ENCODE measurements at regions not wholly inside any gene's neighbourhood (a gene's known extent, or its start where the extent isn't known, plus 50 kb on each side); places are given as distances from the start of the nearest gene placed in this dataset.
A peak's percentile ranks its signal among the peaks of the same experiment; 100 is the strongest.
"Not testable (repeated sequence)": the region's sequence is repeated elsewhere in the genome, so short reads cannot be mapped to it uniquely, and the experiment has no call there.

DNA sequence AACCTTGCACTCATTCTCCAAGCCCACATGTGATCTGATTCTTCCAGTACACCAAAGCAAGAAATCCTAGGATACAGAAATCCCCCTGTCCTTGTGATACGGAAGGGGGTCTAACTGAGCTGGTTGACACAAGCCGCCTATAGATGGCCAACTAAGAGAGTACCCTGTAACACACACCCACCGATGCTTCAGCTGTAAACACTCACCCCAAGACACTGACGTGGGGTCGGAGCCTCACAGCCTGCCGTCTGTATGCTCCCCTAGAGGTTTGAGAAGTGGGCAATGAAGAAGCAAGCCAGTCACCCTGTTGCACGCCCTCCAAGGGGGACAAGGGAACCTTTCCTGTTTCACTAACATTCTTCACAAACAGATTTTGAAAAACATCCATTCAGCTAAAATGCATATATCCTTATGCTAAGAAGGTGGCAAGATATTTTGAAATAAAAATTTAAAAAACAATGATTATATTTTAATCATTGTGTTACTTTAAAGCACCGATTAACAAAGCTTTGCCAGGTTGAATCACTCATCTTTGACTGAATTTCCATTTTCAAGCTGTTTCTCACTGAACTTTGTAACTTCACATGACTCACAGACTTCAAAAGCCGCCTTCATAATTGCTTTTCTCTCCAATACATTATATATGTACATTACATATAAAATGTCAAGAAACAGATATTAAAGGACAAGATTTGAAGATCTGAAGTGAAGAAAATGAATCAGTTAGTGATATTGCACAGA, 329.3 kb downstream of the ARL4A start:
- no peaks in the 10 kb centered on the region for H3K4me1 ChIP-seq
- H3K4me3 ChIP-seq, result no peak overlapping the region
- H3K27ac ChIP-seq, result no peak overlapping the region
- H3K36me3 ChIP-seq, result no peaks in the 10 kb centered on the region
- H3K27me3 ChIP-seq, result no peaks in the 10 kb centered on the region
- peak; percentile 30 for DNase-seq
- no peak for ATAC-seq
- intact Hi-C loops (cut with DNase I), result no loop called here
- no peaks in the 10 kb centered on the region for H3K9me3 ChIP-seq
- TF ChIP-seq, protein P1, sequence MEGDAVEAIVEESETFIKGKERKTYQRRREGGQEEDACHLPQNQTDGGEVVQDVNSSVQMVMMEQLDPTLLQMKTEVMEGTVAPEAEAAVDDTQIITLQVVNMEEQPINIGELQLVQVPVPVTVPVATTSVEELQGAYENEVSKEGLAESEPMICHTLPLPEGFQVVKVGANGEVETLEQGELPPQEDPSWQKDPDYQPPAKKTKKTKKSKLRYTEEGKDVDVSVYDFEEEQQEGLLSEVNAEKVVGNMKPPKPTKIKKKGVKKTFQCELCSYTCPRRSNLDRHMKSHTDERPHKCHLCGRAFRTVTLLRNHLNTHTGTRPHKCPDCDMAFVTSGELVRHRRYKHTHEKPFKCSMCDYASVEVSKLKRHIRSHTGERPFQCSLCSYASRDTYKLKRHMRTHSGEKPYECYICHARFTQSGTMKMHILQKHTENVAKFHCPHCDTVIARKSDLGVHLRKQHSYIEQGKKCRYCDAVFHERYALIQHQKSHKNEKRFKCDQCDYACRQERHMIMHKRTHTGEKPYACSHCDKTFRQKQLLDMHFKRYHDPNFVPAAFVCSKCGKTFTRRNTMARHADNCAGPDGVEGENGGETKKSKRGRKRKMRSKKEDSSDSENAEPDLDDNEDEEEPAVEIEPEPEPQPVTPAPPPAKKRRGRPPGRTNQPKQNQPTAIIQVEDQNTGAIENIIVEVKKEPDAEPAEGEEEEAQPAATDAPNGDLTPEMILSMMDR (IDR thresholded peaks at IDR 0.05), result no peak

DNA sequence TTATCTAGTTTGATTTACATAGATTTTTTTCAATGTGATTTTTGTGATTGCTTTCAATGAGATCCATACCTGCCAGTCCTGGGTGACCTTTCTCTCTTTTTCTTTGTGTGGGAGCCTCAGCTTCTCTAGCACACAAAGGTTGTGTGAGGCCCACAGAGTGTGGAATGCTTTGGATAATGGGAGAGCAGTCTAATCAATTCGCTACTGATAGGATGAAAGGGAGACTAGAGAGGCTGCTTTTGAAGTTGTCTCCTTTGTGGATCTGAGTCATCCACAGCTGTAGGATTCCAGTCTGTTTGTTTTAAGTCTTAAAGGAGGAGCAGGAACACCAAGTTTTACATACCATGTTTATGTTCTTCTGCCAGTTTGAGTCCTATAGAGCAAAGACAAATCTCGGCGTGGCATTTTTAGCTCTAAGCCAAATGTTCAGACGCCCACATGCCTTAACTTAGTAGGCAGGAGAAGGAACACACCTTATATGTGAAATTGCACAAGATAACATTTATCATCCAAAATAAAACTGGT, 330.0 kb downstream of the ARL4A start:
- Histone ChIP-seq H3K27me3 (no peaks in the 10 kb centered on the region), H3K4me3 (no peak overlapping the region), H3K4me1 (no peaks in the 10 kb centered on the region), H3K9me3 (no peaks in the 10 kb centered on the region), H3K27ac (no peak overlapping the region), H3K36me3 (no peaks in the 10 kb centered on the region)
- TF ChIP-seq, protein P1 (IDR thresholded peaks at IDR 0.05), result no peak
- intact Hi-C loops (cut with DNase I), result no loop called here
- DNase-seq (no peak), ATAC-seq (no peak)

DNA sequence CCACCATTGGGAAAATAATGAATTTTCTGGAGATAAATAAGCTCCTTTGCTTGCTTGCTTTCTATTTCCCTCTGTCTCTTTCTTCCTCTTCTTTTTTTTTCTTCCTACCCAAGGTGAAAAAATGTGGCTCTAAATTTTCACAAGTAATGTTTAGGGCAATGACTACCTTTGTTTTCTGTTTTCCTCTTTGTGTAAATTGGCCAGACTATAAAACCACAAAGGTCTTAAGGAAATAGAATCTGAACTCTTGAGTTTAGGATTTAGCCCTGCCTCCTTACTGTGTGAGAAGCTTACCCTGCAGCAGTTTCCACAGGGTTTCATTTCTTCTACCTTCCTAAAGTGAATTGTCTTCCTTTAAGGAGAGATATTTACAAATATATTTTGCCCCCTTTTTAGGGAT, 330.4 kb downstream of the ARL4A start:
- Histone ChIP-seq H3K9me3 (no peaks in the 10 kb centered on the region), H3K36me3 (no peaks in the 10 kb centered on the region), H3K4me1 (no peaks in the 10 kb centered on the region), H3K27me3 (no peaks in the 10 kb centered on the region), H3K4me3 (no peak overlapping the region), H3K27ac (no peak overlapping the region)
- intact Hi-C loops (cut with DNase I), result no loop called here
- TF ChIP-seq, protein P1 (IDR thresholded peaks at IDR 0.05), result no peak
- DNase-seq (no peak), ATAC-seq (no peak)

DNA sequence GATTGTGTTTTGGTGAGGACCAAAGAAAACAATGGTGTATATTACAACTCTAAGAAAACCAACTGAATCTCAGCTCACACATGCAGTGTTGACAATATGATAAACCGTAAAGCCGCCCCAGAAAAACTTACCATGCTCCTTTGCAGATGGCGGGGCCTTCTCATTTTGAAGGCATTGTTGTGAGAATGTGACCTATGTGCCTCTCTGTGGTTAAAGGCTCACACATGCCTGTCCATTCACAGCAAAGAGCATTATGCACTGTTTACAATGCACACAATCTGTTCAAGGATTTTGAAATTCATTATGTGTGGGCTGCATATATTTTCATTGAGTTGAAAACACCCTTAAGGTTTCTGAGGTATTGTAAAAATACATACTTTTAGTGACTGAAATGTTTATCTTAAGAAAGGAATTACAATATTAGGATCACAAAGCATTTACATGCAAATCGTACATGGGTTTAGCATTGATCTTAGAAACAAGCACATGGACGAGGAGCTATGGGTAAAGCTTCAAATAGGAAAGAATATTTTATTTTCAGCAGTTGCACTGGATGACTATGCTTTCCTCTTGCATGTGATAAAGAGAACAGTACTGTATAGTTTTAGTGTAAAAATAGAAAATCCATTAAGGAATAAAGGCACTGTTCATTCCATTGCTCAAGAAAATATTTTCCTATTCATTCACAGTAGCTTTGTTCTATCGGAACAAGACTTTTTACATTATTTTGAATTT, 334.3 kb downstream of the ARL4A start:
- ATAC-seq, result no peak

DNA sequence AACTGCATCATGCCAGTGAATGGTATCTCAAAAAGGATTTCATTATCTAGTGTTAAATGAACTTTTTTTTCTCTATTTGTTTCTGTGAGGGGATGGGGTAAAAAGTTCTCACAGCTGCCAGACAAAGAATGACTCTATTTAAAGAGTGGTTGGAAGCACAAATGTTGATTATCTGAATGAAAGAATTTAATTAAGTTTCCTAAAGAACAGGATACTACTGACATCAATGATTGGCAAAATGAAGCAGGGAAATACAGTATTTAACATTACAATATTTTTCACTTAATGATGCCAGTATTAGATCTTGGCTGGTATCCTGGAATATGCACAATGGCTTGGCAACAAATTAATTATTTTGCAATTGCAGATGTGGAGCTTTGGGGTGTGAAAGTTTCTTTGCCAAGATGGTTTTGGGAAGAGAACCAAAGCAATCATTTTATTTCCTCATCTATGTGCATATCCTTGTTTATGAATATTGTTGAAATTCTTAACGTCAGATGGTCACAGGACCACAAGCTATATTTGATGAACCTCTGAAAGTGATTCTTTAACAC, 336.8 kb downstream of the ARL4A start:
- Histone ChIP-seq H3K9me3 (no peaks in the 10 kb centered on the region), H3K36me3 (no peaks in the 10 kb centered on the region), H3K4me1 (no peaks in the 10 kb centered on the region), H3K4me3 (no peak overlapping the region), H3K27me3 (no peaks in the 10 kb centered on the region), H3K27ac (no peak overlapping the region)
- intact Hi-C loops (cut with DNase I), result no loop called here
- TF ChIP-seq, protein P1 (IDR thresholded peaks at IDR 0.05), result no peak
- no peak for DNase-seq
- no peak for ATAC-seq

More for the DNA sequence above, 334.3 kb downstream of the ARL4A start:
- TF ChIP-seq, protein P1 (IDR thresholded peaks at IDR 0.05), result no peak
- no peaks in the 10 kb centered on the region for H3K9me3 ChIP-seq
- intact Hi-C loops (cut with DNase I), result no loop called here
- no peaks in the 10 kb centered on the region for H3K4me1 ChIP-seq
- no peaks in the 10 kb centered on the region for H3K27me3 ChIP-seq
- no peak for DNase-seq
- no peaks in the 10 kb centered on the region for H3K36me3 ChIP-seq
- no peak overlapping the region for H3K27ac ChIP-seq
- no peak overlapping the region for H3K4me3 ChIP-seq

DNA sequence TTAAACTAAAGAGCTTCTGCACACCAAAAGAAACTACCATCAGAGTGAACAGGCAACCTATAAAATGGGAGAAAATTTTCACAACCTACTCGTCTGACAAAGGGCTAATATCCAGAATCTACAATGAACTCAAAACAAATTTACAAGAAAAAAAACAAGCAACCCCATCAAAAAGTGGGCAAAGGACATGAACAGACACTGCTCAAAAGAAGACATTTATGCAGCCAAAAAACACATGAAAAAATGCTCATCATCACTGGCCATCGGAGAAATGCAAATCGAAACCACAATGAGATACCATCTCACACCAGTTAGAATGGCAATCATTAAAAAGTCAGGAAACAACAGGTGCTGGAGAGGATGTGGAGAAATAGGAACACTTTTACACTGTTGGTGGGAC, 337.6 kb downstream of the ARL4A start:
- ATAC-seq, H3K4me3 ChIP-seq: not testable (repeated sequence)

More for the DNA sequence above, 337.6 kb downstream of the ARL4A start:
- H3K27ac ChIP-seq; intact Hi-C loops (cut with DNase I); H3K4me1 ChIP-seq; H3K9me3 ChIP-seq; DNase-seq; H3K36me3 ChIP-seq; H3K27me3 ChIP-seq: not testable (repeated sequence)

All from upper lobe of right lung (tissue), 1 donor.